ENCODE measurements at regions not wholly inside any gene's neighbourhood (a gene's known extent, or its start where the extent isn't known, plus 50 kb on each side); places are given as distances from the start of the nearest gene placed in this dataset.
A peak's percentile ranks its signal among the peaks of the same experiment; 100 is the strongest.

DNA sequence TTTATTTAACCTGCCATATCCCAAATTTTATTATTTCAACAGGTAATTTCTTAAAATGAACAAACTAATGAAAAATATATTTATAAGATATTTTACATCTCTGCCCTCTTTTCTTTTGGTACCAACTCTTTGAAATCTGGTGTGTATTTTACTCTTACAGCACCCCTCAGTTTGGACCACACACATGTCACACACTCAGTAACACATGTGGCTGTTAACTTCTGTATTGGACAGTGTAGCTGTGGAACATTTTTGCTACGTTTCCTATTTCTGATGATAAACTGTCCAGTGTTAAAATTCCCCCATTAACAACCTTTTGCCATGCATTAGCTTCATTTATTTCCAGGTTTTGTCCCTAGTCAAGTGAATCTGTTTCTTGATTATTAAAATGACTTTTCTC, 250.6 kb downstream of the NFKBIZ start:
- TF ChIP-seq TARDBP (IDR thresholded peaks at IDR 0.05) (no peak), FOXM1 (IDR thresholded peaks at IDR 0.05; ENCODE audit: borderline replicate concordance) (no peak), BHLHE40 (IDR thresholded peaks at IDR 0.05; ENCODE audit: borderline replicate concordance) (no peak), FOXA1 (IDR thresholded peaks at IDR 0.05) (no peak), L3MBTL2 (conservative IDR thresholded peaks at IDR 0.05) (no peak), ZNF384 (IDR thresholded peaks at IDR 0.05) (no peak)
- TF ChIP-seq, protein P1, sequence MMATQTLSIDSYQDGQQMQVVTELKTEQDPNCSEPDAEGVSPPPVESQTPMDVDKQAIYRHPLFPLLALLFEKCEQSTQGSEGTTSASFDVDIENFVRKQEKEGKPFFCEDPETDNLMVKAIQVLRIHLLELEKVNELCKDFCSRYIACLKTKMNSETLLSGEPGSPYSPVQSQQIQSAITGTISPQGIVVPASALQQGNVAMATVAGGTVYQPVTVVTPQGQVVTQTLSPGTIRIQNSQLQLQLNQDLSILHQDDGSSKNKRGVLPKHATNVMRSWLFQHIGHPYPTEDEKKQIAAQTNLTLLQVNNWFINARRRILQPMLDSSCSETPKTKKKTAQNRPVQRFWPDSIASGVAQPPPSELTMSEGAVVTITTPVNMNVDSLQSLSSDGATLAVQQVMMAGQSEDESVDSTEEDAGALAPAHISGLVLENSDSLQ (IDR thresholded peaks at IDR 0.05) = no peak
- ChIA-PET CTCF (no interaction called here), POLR2A (no interaction called here)
- DNase-seq (ENCODE audit: extremely low spot score) = no peak

DNA sequence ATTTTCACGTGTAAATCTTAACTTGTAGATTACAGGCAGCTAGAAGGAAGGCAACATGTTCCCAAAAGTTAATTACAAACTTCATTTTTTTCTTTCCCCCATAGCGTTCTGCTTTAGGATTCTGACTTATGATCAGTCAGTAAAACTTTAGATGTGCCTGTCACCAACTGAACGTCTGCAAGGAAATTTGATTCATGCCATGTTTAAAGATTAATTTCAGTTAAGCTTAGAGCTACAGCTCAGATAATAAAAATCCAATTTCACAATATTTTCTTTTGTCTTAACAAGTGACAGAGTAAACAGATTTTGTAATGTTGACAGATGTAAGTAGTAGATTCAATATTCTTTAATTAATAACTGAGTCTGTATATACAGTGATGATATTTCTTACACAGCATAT, 253.1 kb downstream of the NFKBIZ start:
- TF ChIP-seq, protein P1 (IDR thresholded peaks at IDR 0.05) = peak; percentile 88
- TF ChIP-seq HDGF (IDR thresholded peaks at IDR 0.05; ENCODE audit: borderline replicate concordance) (no peak), FOXA1 (IDR thresholded peaks at IDR 0.05) (no peak; the same call in 1 of the 2 replicates)
- ChIA-PET CTCF (interaction anchor here (2.4 kb wide), 1 partner anchor 123 kb away, joined by 9 read pairs; no protein-coding TSS in a partner anchor), POLR2A (no interaction called here)
- no peak for DNase-seq (ENCODE audit: extremely low spot score)

DNA sequence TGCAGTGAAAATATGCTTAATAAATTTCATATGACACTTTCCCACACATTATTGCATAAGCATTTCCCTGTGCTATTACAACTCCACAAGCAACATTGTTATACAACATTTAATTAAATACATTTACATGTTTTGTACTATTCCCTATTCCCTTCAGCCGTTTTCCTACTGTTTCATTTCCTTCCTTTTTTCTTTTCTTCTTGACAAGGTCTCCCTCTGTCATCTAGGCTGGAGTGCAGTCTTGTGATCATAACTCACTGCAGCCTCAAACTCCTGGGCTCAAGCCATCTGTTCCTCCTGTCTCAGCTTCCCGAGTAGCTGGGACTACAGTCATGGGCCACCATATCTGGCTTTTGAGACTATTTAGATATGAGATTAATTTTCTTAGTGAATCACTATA, 254.7 kb downstream of the NFKBIZ start:
- TF ChIP-seq FOXA1 (IDR thresholded peaks at IDR 0.05) = no peak
- TF ChIP-seq TARDBP (IDR thresholded peaks at IDR 0.05) = no peak
- TF ChIP-seq FOXM1 (IDR thresholded peaks at IDR 0.05; ENCODE audit: borderline replicate concordance) = no peak
- TF ChIP-seq, protein P1 (IDR thresholded peaks at IDR 0.05) = no peak
- no peak for TF ChIP-seq ARNT (IDR thresholded peaks at IDR 0.05)
- TF ChIP-seq ELF4 (IDR thresholded peaks at IDR 0.05) = no peak
- no peak for TF ChIP-seq HDGF (IDR thresholded peaks at IDR 0.05; ENCODE audit: borderline replicate concordance)
- no peak for TF ChIP-seq ZNF384 (IDR thresholded peaks at IDR 0.05)
- TF ChIP-seq FOXK2 (IDR thresholded peaks at IDR 0.05) = no peak
- no peak for TF ChIP-seq SUZ12 (IDR thresholded peaks at IDR 0.05)
- no peak for TF ChIP-seq LEF1 (IDR thresholded peaks at IDR 0.05; ENCODE audit: borderline replicate concordance)
- TF ChIP-seq CTBP1 (IDR thresholded peaks at IDR 0.05; ENCODE audit: borderline replicate concordance) = no peak
- ChIA-PET CTCF (no interaction called here), POLR2A (no interaction called here)
- DNase-seq (ENCODE audit: extremely low spot score) = no peak

- TF ChIP-seq SP1 (IDR thresholded peaks at IDR 0.05) (no peak), TARDBP (IDR thresholded peaks at IDR 0.05) (no peak)
- CTCF ChIA-PET = no interaction called here
- DNase-seq (ENCODE audit: extremely low spot score) = no peak
- POLR2A ChIA-PET = no interaction called here
These were observed 255.9 kb downstream of the NFKBIZ start for GRCh38 chr3:102105193-102105592.

DNA sequence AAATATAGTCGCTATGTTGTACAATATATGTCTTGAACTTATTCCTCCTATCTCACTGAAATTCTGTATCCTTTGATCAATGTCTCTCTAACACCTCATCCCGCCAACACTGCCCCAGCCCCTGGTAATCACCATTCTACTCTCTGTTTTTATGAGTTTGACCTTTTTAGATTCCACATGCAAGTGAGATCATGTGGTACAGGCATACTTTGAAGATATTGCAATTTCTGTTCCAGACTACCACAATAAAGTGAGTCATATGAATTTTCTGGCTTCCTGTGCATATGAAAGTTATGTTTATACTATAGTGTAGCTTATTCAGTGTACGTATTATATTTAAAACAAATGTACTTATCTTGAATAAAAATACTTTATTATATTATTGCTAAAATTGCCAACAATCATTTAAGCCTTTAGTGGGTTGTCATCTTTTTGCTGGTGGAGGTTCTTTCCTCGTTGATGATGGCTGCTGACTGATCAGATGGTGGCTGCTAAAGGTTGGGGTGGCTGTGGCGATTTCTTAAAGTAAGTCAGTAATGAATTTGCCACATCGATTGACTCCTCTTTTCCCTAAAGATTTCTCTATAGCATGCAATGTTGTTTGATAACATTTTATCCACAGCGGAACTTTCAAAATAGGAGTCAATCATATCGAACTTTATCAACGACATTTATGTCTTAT, 257.2 kb downstream of the NFKBIZ start:
- ChIA-PET CTCF (no interaction called here), POLR2A (no interaction called here)
- TF ChIP-seq FOXK2 (IDR thresholded peaks at IDR 0.05) = no peak
- TF ChIP-seq CTBP1 (IDR thresholded peaks at IDR 0.05; ENCODE audit: borderline replicate concordance) = no peak
- no peak for TF ChIP-seq BHLHE40 (IDR thresholded peaks at IDR 0.05; ENCODE audit: borderline replicate concordance)
- TF ChIP-seq ARNT (IDR thresholded peaks at IDR 0.05) = no peak
- no peak for TF ChIP-seq FOXM1 (IDR thresholded peaks at IDR 0.05; ENCODE audit: borderline replicate concordance)
- TF ChIP-seq NFRKB (IDR thresholded peaks at IDR 0.05) = no peak
- no peak for TF ChIP-seq FOXA1 (IDR thresholded peaks at IDR 0.05)
- TF ChIP-seq L3MBTL2 (conservative IDR thresholded peaks at IDR 0.05) = no peak
- DNase-seq (ENCODE audit: extremely low spot score) = no peak

DNA sequence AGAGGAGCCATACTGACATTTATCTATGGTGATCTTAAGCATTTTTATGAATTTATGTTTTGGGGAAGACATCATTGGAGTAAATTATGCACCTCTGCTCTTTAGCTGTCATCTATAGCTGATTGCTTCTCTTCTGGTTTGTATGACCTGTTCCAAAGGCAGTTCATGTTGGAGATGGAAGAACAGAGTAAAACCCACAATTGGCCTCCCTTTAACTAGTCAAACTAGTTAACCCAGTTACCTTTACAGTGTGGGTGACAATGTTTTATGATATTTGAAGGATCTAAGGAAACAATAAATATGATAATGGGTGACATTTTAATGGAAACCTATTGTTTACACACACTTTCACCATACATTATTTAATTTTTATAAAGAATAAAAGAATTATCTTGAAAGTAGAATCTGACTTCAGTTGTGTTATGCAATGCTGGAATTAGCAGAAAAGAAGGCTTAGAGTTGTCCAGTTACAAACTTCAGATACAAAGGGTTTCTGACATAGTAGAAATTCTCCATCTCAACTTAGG, 263.5 kb downstream of the NFKBIZ start:
- ChIA-PET POLR2A (interaction anchor here (0.7 kb wide), 1 partner anchor 1702 kb away, joined by 3 read pairs; no protein-coding TSS in a partner anchor), CTCF (no interaction called here)
- DNase-seq (ENCODE audit: extremely low spot score) = no peak
- TF ChIP-seq ELF4 (IDR thresholded peaks at IDR 0.05) (no peak), FOXK2 (IDR thresholded peaks at IDR 0.05) (no peak), SUZ12 (IDR thresholded peaks at IDR 0.05) (no peak), NFRKB (IDR thresholded peaks at IDR 0.05) (no peak), ARNT (IDR thresholded peaks at IDR 0.05) (no peak), LEF1 (IDR thresholded peaks at IDR 0.05; ENCODE audit: borderline replicate concordance) (no peak), TARDBP (IDR thresholded peaks at IDR 0.05) (no peak), BHLHE40 (IDR thresholded peaks at IDR 0.05; ENCODE audit: borderline replicate concordance) (no peak), FOXM1 (IDR thresholded peaks at IDR 0.05; ENCODE audit: borderline replicate concordance) (no peak), HDGF (IDR thresholded peaks at IDR 0.05; ENCODE audit: borderline replicate concordance) (no peak), ZNF384 (IDR thresholded peaks at IDR 0.05) (no peak), FOXA1 (IDR thresholded peaks at IDR 0.05) (no peak), L3MBTL2 (conservative IDR thresholded peaks at IDR 0.05) (no peak), SP1 (IDR thresholded peaks at IDR 0.05) (no peak), CTBP1 (IDR thresholded peaks at IDR 0.05; ENCODE audit: borderline replicate concordance) (no peak)
- TF ChIP-seq, protein P1 (IDR thresholded peaks at IDR 0.05) = no peak

Measured in HEK293T (cell line).